SKM-1 treated with dmso at 0.1 percent for 144 hours (cell line): ENCODE measurements at regions not wholly inside any gene's neighbourhood (a gene's known extent, or its start where the extent isn't known, plus 50 kb on each side); places are given as distances from the start of the nearest gene placed in this dataset.
"Not testable (repeated sequence)": the region's sequence is repeated elsewhere in the genome, so short reads cannot be mapped to it uniquely, and the experiment has no call there.

Source experiments
- DNase-seq: peaks from one replicate; lab custom pipeline; 2025; ENCODE audit not compliant: unreplicated experiment; lab: John Stamatoyannopoulos, UW

GRCh38 chr14:25349269-25349668 lies 299.3 kb upstream of the STXBP6 start:
- no peak for DNase-seq

DNA sequence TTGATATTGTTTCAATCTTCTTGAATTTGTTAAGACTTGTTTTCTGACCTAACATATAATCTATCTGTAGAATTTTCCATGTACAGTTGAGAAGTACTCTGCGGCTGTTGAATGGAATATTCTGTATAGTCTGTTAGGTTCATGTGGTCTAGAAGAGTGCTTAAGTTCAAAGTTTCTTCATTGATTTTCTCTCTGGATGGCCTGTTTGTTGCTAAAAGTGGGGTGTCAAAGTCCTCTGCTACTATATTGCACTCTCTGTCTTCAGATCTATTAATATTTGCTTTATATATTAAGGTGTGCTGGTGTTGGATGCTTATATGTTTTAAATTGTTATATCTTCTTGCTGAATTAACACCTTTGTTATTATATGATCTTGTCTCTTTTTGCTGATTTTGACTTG lies 290.9 kb upstream of the STXBP6 start:
- DNase-seq = no peak

GRCh38 chr14:25322784-25323183 lies 272.8 kb upstream of the STXBP6 start:
- no peak for DNase-seq

DNA sequence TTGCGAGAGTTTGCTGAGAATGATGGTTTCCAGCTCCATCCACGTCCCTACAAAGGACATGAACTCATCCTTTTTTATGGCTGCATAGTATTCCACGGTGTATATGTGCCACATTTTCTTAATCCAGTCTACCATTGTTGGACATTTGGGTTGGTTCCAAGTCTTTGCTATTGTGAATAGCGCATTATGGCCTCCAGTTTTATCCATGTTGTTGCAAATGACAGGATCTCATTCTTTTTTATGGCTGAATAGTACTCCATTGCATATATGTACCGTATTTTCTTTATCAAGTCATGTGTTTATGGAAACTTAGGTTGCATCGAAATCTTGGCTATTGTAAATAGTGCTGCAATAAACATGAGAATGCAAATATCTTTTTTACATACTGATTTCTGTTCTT lies 266.1 kb upstream of the STXBP6 start:
- not testable (repeated sequence) for DNase-seq

DNA sequence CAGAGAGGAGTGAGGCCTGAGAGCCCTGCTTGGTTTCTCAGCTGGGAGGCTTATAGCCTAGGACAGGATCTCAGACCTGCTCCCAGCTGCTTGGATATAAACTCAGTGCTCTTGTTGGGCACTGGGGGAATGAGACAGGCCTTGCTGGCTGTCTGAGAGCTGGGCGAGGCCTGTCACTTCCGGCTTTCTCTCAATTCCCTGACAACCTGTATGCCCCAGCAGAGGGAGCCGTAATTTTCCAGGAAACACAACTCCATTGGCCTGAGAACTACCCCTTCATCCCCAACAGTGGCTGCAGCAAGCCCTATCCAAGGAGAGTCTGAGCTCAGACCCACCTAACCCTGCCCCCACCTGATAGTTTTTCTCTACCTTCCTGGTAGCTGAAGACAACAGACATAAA lies 258.3 kb upstream of the STXBP6 start:
- no peak for DNase-seq

DNA sequence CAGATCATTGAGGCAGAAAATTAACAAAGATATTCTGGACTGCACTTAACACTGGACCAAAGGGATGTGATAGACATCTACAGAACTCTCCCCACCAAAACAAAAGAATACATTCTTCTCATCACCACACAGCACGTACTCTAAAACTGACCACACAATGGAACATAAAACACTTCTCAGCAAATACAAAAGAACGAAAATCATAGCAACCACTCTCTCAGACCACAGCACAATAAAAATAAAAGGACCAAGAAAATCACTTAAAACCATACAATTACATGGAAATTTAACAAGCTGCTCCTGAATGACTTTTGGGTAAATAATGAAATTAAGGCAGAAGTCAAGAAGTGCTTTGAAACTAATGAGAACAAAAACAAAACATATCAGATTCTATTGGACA lies 254.0 kb upstream of the STXBP6 start:
- DNase-seq = no peak

DNA sequence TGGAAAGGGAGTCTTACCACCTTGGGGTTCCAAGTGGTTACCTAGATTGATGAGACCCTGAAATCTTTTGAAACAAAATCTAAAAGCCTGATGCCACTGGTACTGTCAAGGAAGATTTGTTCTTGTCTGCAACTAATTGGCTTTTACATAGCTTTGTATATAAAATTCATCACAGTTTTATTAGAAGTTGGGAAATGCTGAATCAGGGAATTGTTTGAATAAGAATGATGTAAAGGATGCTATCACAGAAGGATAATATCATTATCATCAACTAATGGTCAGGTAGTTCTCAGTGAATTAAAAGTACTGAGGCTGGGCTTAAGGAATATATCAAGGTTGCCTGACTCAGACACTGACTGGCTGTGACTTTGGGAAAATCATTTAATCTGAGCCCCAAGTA lies 248.3 kb upstream of the STXBP6 start:
- no peak for DNase-seq

GRCh38 chr14:25290154-25290553 lies 240.2 kb upstream of the STXBP6 start:
- not testable (repeated sequence) for DNase-seq

DNA sequence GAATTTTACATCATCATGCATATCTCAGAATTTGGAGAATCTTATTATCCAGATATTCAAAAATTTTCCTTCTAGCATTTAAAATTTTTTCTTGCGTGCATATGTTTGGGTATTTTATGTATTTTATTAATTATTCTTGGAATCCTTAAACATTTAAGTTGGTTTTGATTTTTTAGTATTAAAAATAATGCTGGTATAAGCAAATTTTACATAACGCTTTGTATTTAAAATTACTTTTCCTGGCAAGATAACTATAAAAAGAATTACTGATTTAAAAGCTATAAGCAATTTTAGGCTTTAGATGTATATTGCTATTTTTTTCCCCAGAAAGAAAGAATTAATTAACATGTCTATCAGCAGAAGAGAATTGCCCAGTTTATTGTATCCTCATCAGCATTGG lies 224.6 kb upstream of the STXBP6 start:
- no peak for DNase-seq

DNA sequence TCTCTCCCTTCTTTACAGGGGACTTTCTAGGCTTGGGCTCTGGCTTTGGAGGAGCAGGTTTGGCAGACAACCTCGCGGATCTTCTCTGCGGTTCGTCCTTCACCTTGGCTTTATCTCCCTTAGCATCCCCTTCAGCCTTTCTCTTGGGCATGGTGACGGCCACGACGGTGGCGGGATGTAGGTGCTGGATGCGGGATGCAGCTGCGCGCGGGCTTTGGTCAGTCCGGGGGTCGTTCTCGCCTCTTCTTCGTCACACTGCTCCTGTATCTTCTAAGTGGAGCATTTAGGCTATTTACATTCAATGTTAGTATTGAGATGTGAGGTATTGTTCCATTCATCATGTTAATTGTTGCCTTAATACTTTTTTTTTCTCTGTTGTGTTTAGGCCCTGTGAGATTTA lies 217.2 kb upstream of the STXBP6 start:
- no peak for DNase-seq

- DNase-seq = no peak
These were observed 209.5 kb upstream of the STXBP6 start for GRCh38 chr14:25259470-25259869.

DNA sequence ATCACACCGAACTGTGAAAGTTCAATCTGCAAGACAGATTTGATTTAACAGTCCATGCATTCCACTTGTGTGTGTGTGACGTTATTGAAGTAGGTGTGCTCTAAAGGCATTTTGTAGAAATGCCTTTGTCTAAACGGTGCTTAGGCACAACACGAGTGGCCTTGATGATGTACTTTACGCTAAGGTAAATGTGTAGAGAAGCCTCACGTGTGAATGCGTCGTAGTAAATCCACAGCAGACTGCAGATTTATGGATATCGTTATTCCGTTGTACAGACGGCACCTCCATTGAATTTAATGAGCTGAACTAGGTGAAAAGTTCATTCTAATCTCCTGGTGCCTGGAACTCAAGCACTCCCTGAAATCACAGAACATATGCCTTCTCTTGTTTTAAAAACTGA lies 202.8 kb upstream of the STXBP6 start:
- no peak for DNase-seq

DNA sequence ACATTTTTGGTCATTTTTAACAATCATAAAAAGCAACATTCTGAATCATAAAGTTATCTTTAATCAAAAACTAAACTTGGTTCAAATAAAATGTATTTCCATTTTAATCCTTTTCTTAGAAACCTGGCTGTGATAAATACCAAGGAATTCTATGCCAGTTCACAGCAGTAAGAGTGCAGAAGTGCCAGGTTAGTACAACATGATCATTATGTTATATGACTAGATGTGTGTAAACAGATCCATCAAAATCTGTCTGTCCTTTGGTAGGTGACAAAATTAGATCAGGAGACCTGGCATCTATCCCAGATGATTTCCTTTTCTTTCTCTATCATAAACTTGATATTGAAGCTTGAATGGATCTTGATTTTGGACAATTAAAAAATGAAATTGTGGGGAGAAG lies 200.6 kb upstream of the STXBP6 start:
- DNase-seq = no peak

DNA sequence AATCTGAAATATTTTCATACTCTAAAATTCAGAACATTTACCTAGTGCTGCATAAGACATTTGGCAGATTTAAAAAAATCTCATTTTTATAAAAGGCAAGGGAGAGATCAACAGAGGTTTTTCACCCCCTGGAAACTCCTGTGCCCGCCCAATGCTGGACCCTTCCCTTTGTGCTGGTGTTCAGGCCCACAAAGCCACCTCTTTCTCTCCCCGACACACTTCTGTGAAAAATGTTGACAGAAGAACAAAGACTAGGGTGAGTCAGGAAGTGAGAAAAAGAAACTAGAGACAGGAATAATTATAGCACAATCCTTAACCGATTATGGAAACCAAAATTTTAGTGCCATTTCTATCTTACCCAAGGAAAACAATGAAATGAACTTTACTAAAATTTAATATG lies 197.7 kb upstream of the STXBP6 start:
- DNase-seq = no peak

DNA sequence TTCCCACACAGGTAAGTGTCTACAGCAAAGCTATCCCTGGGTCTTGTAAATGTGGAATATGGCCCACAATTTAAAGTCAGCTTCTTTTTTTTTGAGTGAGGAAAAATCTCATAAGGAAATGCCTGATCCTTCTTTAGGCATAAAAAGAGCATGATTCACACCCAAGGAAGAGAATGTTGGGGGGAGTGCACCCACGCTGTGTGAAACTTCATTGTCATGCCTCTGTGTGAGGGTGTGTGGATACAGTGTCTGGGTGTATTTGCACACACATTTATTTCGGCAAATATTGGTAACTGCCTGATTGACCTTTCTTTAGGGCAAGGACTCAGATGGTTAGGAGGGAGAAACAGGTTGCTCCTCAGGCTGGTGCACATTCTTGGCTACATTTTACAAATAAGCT lies 196.8 kb upstream of the STXBP6 start:
- DNase-seq = no peak

GRCh38 chr14:25239170-25239569 lies 189.2 kb upstream of the STXBP6 start:
- DNase-seq = no peak

DNA sequence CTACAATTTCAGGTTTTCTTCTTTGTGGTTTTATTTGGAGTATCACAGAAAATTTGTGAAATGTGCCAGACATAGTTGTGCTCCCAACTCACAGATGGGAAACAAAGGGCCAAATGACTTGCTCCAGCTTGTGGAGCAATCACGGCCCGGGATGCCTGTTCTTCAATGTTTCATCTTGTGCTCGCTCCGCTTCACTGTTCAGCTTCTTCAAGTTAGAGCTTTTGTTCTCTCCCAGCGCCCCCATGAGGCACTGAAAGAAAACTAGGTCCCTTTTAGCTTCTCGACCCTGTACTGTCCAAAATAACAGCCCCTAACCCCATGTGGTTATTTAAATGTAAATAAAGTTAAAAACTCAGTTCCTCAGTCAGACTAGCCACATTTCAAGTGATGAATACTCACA lies 187.9 kb upstream of the STXBP6 start:
- DNase-seq = no peak

DNA sequence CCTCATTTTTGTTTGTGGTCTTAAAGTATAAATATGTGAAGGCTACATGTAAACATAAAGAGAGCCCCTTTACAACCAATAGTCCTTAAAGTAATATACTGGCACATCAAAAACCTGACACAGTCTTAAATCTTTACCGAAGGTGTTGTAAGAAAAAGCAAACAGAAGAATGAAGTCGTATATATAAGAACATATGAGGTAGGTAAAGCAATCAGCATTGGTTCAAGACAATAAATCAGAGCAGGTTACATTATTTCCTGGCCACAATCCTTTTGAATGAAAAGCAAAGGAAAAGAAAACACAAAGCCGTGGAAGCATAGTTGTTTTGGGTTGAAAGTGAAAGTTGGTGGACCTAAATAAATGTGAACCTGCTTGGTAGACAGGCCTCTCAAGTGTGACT lies 183.7 kb upstream of the STXBP6 start:
- DNase-seq = no peak

- no peak for DNase-seq
These were observed 181.1 kb upstream of the STXBP6 start for GRCh38 chr14:25231004-25231403.

GRCh38 chr14:25226214-25226613 lies 176.3 kb upstream of the STXBP6 start:
- no peak for DNase-seq

- DNase-seq = no peak
These were observed 172.3 kb upstream of the STXBP6 start for GRCh38 chr14:25222256-25222655.

DNA sequence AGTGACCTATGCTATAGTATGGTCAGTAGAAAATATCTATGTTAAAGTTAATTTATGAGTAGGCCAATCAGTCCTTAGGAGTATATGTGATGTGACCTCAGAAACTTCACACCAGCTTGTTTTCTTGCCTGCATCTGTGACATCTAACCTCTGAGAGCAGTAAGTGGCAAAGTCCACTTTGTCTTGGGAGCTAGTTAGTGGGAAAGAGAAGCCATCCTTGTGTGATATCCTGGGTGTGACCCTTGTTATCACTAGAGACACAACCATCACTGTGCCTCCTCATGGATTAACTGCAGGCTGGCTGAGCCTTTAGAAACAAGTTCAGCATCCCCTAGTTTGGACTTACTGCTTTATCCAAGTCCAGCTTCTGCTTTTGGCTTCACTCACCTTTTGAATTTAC lies 170.6 kb upstream of the STXBP6 start:
- no peak for DNase-seq

GRCh38 chr14:25215607-25216006 lies 165.7 kb upstream of the STXBP6 start:
- DNase-seq = no peak

DNA sequence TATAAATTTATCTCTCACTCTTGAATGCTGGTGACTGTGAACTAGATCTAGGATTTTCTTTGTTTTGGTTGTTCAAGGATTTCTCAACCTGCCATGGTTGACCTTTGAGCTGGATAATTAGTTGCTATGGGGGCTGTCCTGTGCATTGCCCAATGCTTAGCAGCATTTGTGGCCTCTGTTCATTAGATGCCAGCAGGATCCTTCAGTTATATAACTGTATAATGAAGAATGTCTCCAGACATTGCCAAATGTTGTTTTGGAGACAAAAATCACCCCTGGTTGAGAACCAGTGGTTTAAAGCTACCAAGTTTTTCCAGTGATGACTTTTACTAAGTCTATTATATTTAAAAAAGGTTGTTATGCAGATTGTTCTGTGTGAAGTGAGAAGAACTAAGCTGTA lies 147.9 kb upstream of the STXBP6 start:
- no peak for DNase-seq
